ENCODE measurements at regions not wholly inside any gene's neighbourhood (a gene's known extent, or its start where the extent isn't known, plus 50 kb on each side); places are given as distances from the start of the nearest gene placed in this dataset.

GRCh38 chr6:144978208-144978607 is 693.1 kb downstream of the UTRN start:
- peaks cover 0 to 15% (median 9%) of the 10 kb centered on the region in 4 donors for H3K4me1 ChIP-seq
- TF ChIP-seq POLR2A (IDR thresholded peaks at IDR 0.05) (no peak), CTCF (IDR thresholded peaks at IDR 0.05) (no peak), POLR2AphosphoS5 (IDR thresholded peaks at IDR 0.05) (no peak), EP300 (IDR thresholded peaks at IDR 0.05) (no peak)
- intact Hi-C loops (cut with DNase I; ENCODE audit: low total_unique reads): no loop called here
- H3K36me3 ChIP-seq: no peaks in the 10 kb centered on the region
- H3K4me3 ChIP-seq: no peak overlapping the region
- no peaks in the 10 kb centered on the region for H3K9me3 ChIP-seq
- no peak overlapping the region for H3K27ac ChIP-seq
- H3K27me3 ChIP-seq: no peaks in the 10 kb centered on the region
- DNase-seq: no peak

- no peak overlapping the region for H3K4me3 ChIP-seq
- no peak overlapping the region for H3K27ac ChIP-seq
- H3K27me3 ChIP-seq: no peaks in the 10 kb centered on the region
- TF ChIP-seq EP300 (IDR thresholded peaks at IDR 0.05) (no peak), POLR2AphosphoS5 (IDR thresholded peaks at IDR 0.05) (no peak), POLR2A (IDR thresholded peaks at IDR 0.05) (no peak), CTCF (IDR thresholded peaks at IDR 0.05) (no peak)
- intact Hi-C loops (cut with DNase I; ENCODE audit: low total_unique reads): no loop called here
- DNase-seq: no peak
- H3K9me3 ChIP-seq: peaks cover 0 to 13% (median 3%) of the 10 kb centered on the region in 4 donors
- no peaks in the 10 kb centered on the region for H3K36me3 ChIP-seq
- WGBS, 5 donors: 93 to 100% (median 96%) methylated on average over 2 of the region's 2 CpGs
- H3K4me1 ChIP-seq: no peaks in the 10 kb centered on the region
Measured at GRCh38 chr6:144986271-144986670, 701.1 kb downstream of the UTRN start.

GRCh38 chr6:144989319-144990107 is 704.4 kb downstream of the UTRN start:
- WGBS, 5 donors: 36 to 49% (median 40%) methylated on average over 5 of the region's 5 CpGs
- Histone ChIP-seq H3K9me3 (peaks cover 0 to 9% (median 1%) of the 10 kb centered on the region in 4 donors), H3K36me3 (no peaks in the 10 kb centered on the region), H3K27ac (no peak overlapping the region), H3K4me1 (no peaks in the 10 kb centered on the region), H3K27me3 (no peaks in the 10 kb centered on the region), H3K4me3 (no peak overlapping the region)
- no peak for DNase-seq
- TF ChIP-seq POLR2A (IDR thresholded peaks at IDR 0.05) (no peak), POLR2AphosphoS5 (IDR thresholded peaks at IDR 0.05) (no peak), CTCF (IDR thresholded peaks at IDR 0.05) (no peak), EP300 (IDR thresholded peaks at IDR 0.05) (no peak)
- intact Hi-C loops (cut with DNase I; ENCODE audit: low total_unique reads): no loop called here

GRCh38 chr6:144990784-144991183 is 705.6 kb downstream of the UTRN start:
- H3K36me3 ChIP-seq: no peaks in the 10 kb centered on the region
- intact Hi-C loops (cut with DNase I; ENCODE audit: low total_unique reads): no loop called here
- H3K27ac ChIP-seq: no peak overlapping the region
- TF ChIP-seq CTCF (IDR thresholded peaks at IDR 0.05) (no peak), POLR2AphosphoS5 (IDR thresholded peaks at IDR 0.05) (no peak), EP300 (IDR thresholded peaks at IDR 0.05) (no peak), POLR2A (IDR thresholded peaks at IDR 0.05) (no peak)
- H3K9me3 ChIP-seq: no peaks in the 10 kb centered on the region
- no peaks in the 10 kb centered on the region for H3K4me1 ChIP-seq
- 25 to 40% (median 33%) methylated on average over 3 of the region's 3 CpGs for WGBS, 5 donors
- H3K27me3 ChIP-seq: no peaks in the 10 kb centered on the region
- no peak overlapping the region for H3K4me3 ChIP-seq
- no peak for DNase-seq
